Rectal smooth muscle tissue (tissue), 1 donor: ENCODE measurements at regions not wholly inside any gene's neighbourhood (a gene's known extent, or its start where the extent isn't known, plus 50 kb on each side); places are given as distances from the start of the nearest gene placed in this dataset.
"Not testable (repeated sequence)": the region's sequence is repeated elsewhere in the genome, so short reads cannot be mapped to it uniquely, and the experiment has no call there.

Source experiments
- H3K27ac ChIP-seq: one replicate; pipeline ENCODE4 v1.7.0; 2013; ENCODE audit warnings: low read depth, low read length, inconsistent platforms
- H3K27me3 ChIP-seq: one replicate; pipeline ENCODE4 v1.7.0; 2013; ENCODE audit warnings: low read length; ENCODE audit not compliant: control insufficient read depth, insufficient read depth
- H3K36me3 ChIP-seq: one replicate; pipeline ENCODE4 v1.7.0; 2013; ENCODE audit warnings: low read length; ENCODE audit not compliant: control insufficient read depth, insufficient read depth
- H3K4me1 ChIP-seq: one replicate; pipeline ENCODE4 v1.7.0; 2013; ENCODE audit warnings: low read length; ENCODE audit not compliant: control insufficient read depth, insufficient read depth
- H3K4me3 ChIP-seq: one replicate; pipeline ENCODE4 v1.7.0; 2013; ENCODE audit warnings: low read length
- H3K9ac ChIP-seq: one replicate; pipeline ENCODE4 v1.7.0; 2013; ENCODE audit warnings: low read length

DNA sequence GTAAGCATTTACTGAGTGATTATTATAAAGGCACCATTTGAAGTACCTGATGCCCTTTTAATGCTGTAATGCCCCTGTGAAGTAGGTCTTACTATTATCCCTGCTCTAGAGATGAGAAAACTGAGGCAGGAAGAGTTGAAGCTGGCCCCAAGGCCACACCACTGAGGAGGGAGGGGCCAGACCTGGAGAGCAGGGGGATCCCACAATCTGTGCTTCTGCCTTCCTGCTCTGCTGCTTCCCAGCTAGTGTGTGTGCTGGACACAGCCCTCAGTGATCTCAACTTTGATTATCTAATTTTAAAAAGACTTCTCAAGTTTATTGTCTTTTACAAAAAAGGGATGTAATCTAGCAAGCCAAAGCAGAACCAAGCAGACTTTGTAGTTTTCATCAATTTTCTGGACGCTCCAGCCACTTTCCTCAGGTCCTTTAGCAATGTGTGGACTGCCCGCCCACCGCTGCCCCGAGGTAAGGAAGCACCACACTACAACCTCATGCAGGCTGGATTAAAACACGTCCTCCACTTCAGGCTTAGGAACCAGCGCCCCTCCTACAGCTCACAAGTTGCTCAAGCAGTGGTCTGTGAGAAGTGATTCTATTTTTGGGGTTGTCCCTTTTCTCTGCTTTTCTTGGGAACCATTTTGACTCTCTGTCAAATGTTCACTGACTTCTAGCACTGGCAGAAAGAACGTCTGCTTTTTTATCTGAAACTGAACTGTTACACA lies 91.5 kb upstream of the FBXO28 start:
- H3K4me1 ChIP-seq, H3K36me3 ChIP-seq, H3K9ac ChIP-seq, H3K27ac ChIP-seq, H3K4me3 ChIP-seq, H3K27me3 ChIP-seq: not testable (repeated sequence)

DNA sequence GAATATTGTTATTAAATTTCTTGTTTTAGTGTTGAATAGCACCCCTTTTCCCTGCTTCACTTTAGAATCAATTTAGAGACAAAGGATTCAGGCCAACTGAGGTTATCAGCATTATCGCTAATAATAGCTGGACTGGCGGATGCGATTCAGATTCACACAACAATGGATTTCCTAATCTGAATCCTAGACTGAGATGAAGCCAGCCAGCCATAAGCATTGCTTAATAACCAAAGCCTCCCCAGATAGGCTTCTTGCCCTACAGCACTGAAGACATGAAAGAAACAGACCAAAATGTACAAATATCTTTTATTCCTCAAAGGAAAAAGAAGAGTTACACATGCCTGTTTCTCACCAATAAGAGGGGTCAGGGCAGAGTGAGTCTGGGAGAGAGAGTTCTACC lies 94.0 kb upstream of the FBXO28 start:
- H3K27me3 ChIP-seq, H3K4me3 ChIP-seq, H3K36me3 ChIP-seq, H3K9ac ChIP-seq, H3K27ac ChIP-seq, H3K4me1 ChIP-seq: not testable (repeated sequence)

DNA sequence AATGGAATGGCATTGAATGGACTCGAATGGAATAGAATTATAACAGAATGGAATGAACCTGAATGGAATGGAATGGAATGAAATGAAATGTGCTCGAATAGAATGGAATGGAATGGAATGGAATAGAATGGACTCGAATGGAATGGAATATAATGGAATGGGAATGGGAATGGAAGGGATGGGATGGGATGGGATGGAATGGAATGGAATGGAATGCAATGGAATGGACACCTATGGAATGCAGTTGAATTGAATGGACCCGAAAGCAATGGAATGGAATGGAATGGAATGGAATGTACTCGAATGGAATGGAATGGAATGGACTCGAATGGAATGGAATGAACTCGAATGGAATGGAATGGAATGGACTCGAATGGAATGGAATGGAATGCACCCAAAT lies 98.1 kb upstream of the FBXO28 start:
- not testable (repeated sequence) for H3K4me1 ChIP-seq, H3K9ac ChIP-seq, H3K27ac ChIP-seq, H3K4me3 ChIP-seq, H3K36me3 ChIP-seq, H3K27me3 ChIP-seq

DNA sequence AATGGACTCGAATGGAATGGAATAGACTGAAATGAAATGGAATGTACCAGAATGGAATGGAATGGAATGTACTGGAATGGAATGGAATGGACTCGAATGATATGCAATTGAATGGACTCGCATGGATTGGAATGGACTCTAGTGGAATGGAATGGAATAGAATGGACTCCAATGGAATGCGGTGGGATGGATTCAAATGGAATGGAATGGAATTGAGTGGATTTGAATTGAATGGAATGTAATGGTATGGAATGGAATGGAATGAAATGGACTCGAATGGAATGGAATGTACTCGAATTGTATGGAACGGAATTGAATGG lies 99.6 kb upstream of the FBXO28 start:
- no peak overlapping the region for H3K4me3 ChIP-seq
- H3K9ac ChIP-seq: no peak overlapping the region
- H3K36me3 ChIP-seq: no peaks in the 10 kb centered on the region
- no peak overlapping the region for H3K27ac ChIP-seq
- no peaks in the 10 kb centered on the region for H3K27me3 ChIP-seq
- H3K4me1 ChIP-seq: no peaks in the 10 kb centered on the region

DNA sequence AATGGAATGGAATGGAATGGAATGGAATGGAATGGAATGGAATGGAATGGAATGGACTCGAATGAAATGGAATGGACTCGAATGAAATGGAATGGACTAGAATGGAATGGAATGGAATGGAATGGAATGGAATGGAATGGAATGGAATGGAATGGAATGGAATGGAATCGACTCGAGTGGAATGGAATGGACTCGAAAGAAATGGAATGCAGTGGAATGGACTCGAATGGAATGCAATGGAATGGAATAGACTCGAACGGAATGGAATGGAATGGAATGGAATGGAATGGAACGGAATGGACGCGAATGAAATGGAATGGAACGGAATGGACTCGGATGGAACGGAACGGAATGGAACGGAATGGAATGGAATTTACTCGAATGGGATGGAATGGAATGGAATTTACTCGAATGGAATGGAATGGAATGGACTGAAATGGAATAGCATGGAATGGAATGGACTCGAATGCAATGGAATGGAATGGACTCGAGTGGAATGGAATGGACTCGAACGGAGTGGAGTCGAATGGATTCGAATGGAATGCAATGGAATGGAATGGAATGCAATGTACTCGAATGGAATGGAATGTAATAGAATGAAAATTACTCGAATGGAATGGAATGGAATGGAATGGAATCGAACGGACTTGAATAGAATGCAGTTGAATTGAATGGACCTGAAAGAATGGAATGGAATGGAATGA lies 100.1 kb upstream of the FBXO28 start:
- H3K27me3 ChIP-seq, H3K4me3 ChIP-seq, H3K4me1 ChIP-seq, H3K36me3 ChIP-seq, H3K27ac ChIP-seq, H3K9ac ChIP-seq: not testable (repeated sequence)

DNA sequence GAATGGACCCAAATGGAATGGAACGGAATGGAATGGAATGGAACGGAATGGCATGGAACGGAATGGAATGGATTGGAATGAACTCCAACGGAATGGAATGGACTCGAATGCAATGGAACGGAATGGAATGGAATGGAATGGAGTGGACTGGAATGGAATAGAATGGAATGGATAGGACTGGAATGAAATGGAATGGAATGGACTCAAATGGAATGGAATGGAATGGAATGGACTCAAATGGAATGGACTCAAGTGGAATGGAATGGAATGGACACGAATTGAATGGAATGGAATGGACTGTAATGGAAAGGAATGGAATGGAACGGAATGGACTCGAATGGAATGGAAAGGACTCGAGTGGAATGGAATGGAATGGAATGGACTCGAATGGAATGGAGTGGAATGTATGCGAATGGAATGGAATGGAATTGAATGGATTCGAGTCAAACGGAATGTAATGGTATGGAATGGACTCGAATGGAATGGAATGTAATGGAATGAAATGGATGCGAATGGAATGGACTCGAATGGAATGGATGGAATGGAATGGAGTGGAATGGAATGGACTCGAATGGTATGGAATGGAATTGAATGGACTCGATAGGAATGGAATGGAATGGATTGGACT lies 101.0 kb upstream of the FBXO28 start:
- not testable (repeated sequence) for H3K27me3 ChIP-seq, H3K9ac ChIP-seq, H3K36me3 ChIP-seq, H3K4me1 ChIP-seq, H3K27ac ChIP-seq, H3K4me3 ChIP-seq

DNA sequence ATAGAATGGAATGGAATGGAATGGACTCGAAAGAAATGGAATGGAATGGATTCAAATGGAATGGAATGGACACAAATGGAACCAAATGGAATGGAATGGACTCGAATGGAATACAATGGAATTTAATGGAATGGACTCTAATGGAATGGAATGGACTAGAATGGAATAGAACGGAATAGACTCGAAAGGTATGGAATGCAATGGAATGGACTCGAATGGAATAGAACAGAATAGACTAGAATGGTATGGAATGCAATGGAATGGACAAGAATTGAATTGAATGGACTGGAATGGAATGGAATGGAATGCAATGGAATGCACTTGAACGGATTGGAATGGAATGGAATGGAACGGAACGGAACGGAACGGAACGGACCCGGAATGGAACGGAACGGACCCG lies 101.7 kb upstream of the FBXO28 start:
- not testable (repeated sequence) for H3K9ac ChIP-seq, H3K27me3 ChIP-seq, H3K4me3 ChIP-seq, H3K36me3 ChIP-seq, H3K27ac ChIP-seq, H3K4me1 ChIP-seq

DNA sequence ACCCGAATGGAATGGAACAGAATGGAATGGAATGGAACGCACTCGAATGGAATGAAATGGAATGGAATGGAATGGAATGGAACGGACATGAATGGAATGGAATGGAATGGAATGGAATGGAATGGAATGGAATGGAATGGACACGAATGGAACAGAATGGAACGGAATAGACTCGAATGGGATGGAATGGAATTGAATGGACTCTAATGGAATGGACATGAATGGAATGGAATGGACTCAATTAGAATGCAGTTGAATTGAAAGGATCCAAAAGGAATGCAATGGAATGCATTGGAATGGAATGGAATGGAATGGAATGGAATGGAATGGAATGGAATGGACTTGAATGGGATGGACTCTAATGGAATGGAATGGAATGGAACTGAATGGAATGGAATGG lies 102.2 kb upstream of the FBXO28 start:
- H3K27ac ChIP-seq, H3K9ac ChIP-seq, H3K4me3 ChIP-seq, H3K4me1 ChIP-seq, H3K27me3 ChIP-seq, H3K36me3 ChIP-seq: not testable (repeated sequence)

DNA sequence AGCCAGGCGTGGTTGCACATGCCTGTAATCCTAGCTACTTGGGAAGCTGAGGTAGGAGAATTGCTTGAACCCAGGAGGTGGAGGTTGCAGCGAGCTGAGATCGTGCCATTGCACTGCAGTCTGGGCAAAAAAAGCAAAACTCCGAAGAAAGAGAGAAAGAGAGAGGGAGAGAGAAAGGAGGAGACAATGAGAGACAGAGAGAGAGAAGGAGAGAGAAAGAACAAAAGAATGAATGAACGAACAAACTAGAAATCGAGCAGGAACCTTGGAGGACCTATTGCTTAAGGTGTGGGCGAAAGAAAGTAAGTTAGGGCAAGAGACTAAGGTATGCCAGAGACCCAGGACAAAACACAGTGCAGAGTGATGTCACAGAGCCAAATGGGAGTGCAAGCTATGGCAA lies 102.8 kb upstream of the FBXO28 start:
- not testable (repeated sequence) for H3K4me3 ChIP-seq, H3K27me3 ChIP-seq, H3K36me3 ChIP-seq, H3K4me1 ChIP-seq, H3K27ac ChIP-seq, H3K9ac ChIP-seq

DNA sequence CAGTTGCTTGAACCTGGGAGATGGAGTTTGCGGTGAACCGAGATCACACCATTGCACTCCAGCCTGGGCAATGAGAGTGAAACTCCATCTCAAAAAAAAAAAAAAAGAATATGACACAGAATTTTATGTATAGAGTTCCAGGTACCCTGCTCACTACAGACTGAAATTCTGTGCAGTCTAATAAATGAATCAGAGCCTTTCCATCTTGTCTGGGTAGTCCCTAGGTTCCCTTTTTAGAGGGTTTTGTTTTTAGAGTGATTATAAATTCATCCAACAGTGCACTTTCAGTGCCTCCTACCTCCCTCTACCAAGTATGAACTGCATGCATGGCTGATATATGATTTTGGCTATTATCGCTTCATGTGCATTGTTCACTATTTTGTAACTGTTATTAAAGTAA lies 107.9 kb upstream of the FBXO28 start:
- H3K36me3 ChIP-seq, H3K9ac ChIP-seq, H3K4me1 ChIP-seq, H3K27ac ChIP-seq, H3K27me3 ChIP-seq, H3K4me3 ChIP-seq: not testable (repeated sequence)

DNA sequence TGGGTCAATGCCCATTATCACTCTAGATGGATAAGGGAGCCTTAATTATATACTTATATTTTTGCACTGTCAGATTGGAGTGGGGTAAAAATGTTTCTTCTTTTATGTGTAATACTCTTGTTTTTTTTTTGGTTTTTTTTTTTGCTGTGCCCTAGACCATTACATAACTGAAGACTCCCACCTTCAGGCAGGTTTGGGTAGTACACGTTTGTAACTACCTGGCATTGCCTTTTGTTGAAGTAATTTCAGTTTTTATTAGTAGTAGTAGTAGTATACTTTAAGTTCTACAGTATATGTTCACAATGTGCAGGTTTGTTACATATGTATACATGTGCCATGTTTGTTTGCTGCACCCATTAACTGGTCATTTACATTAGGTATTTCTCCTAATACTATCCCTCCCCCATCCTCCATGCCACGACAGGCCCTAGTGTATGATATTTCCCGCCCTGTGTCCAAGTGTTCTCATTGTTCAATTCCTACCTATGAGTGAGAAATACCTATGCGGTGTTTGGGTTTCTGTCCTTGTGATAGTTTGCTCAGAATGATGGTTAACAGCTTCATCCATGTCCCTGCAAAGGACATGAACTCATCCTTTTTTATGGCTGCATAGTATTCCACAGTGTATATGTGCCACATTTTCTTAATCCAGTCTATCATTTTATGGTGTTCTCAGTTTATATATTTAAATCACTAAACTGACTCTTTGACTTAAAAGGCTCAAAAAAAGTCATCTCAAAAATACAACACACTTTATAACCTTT lies 109.2 kb upstream of the FBXO28 start:
- not testable (repeated sequence) for H3K4me1 ChIP-seq, H3K36me3 ChIP-seq, H3K27ac ChIP-seq, H3K4me3 ChIP-seq, H3K9ac ChIP-seq, H3K27me3 ChIP-seq

DNA sequence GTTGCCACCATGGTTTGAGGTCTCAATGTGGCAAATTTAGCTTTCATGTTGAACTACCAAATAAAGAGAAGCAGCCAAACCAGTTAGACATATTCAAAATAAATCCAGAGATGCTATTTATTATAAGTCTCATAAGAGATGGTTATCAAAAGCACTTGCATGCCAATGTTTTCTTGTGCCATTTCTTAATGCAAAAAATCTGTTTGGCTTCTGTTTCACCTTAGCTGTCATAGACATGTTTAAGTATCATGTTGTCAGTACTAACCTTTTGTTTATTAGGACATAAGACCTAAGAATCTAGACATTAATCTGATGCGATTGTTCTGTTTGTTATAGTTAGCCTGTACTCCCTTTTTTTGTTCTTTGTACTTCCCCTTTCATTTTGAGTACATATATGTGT lies 110.0 kb upstream of the FBXO28 start:
- not testable (repeated sequence) for H3K27me3 ChIP-seq, H3K4me3 ChIP-seq, H3K27ac ChIP-seq, H3K4me1 ChIP-seq, H3K9ac ChIP-seq, H3K36me3 ChIP-seq
